ENCODE measurements at regions not wholly inside any gene's neighbourhood (a gene's known extent, or its start where the extent isn't known, plus 50 kb on each side); places are given as distances from the start of the nearest gene placed in this dataset.
"Not testable (repeated sequence)": the region's sequence is repeated elsewhere in the genome, so short reads cannot be mapped to it uniquely, and the experiment has no call there.

DNA sequence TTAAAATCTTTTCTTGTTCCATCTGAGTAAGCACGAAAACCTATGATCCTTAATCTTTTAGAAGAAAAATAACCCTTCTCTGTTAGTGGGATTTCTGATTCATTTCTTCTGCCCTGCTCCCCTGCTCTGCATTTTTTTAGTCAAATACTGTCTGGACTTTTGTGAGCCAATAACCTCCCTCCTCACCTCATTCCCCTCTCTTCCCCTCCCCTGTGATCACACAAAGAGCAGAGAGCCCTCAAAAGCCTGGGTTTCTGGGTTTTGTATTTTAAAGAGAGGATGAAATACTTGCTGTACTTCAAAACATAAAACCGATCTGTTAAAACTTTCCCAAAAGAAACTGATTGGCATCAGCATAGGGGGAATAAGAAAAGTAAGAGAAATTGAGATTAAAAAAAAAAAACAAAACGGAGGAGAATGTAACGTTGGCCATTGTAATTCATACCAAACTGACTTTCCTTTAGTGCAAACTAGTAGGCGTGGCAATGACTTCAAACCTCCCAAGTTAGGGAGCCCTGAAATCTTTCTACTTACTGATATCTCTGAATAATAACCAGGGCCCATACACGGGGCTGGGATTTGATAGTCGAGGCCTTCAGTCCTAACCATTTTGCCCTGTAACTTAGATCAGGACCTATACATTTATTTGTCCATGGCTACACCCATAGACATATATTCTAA is 232.9 kb downstream of the TM9SF2 start:
- H3K4me1 Mint-ChIP-seq = no peaks in the 10 kb centered on the region
- peak overlapping the region in 1 of 2 donors; percentile 12 for H3K27ac Mint-ChIP-seq
- no peak for ATAC-seq
- H3K9me3 Mint-ChIP-seq = no peaks in the 10 kb centered on the region
- no peak overlapping the region for H3K4me3 Mint-ChIP-seq
- no peak for DNase-seq
- no peaks in the 10 kb centered on the region for H3K27me3 Mint-ChIP-seq

DNA sequence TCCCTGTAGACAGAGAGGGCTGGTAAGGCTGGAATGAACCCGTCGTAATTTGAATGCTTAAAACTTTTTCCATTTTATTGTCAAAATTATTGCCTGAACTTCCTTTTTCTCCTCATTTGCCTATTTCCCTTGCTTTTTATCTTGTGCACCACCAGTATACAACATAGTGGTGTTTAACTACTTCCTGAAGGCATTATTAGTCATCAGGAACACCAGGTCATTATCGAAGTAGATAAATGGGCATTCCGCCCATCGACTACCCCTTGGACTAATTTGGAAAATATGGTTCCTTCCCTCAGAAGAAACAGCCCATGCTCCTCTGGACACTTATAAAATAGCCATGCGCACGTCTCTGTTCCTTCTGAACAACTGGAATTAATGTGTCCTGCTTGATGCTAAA is 232.1 kb downstream of the TM9SF2 start:
- Mint-ChIP-seq H3K27me3 (no peaks in the 10 kb centered on the region), H3K4me1 (no peaks in the 10 kb centered on the region), H3K9me3 (no peaks in the 10 kb centered on the region), H3K4me3 (no peak overlapping the region), H3K27ac (no peak overlapping the region)
- DNase-seq (no peak), ATAC-seq (no peak)

GRCh38 chr13:99731747-99732146 is 230.5 kb downstream of the TM9SF2 start:
- no peak for ATAC-seq
- no peaks in the 10 kb centered on the region for H3K27me3 Mint-ChIP-seq
- no peak for DNase-seq
- no peaks in the 10 kb centered on the region for H3K9me3 Mint-ChIP-seq
- peak overlapping the region in 1 of 2 donors; percentile 58 for H3K27ac Mint-ChIP-seq
- H3K4me1 Mint-ChIP-seq = no peaks in the 10 kb centered on the region
- H3K4me3 Mint-ChIP-seq = no peak overlapping the region

GRCh38 chr13:99730403-99730802 is 229.1 kb downstream of the TM9SF2 start:
- Mint-ChIP-seq H3K27ac (no peak overlapping the region), H3K9me3 (no peaks in the 10 kb centered on the region), H3K4me3 (no peak overlapping the region), H3K4me1 (no peaks in the 10 kb centered on the region), H3K27me3 (no peaks in the 10 kb centered on the region)
- DNase-seq (no peak), ATAC-seq (no peak)

GRCh38 chr13:99729745-99730144 is 228.5 kb downstream of the TM9SF2 start:
- no peak overlapping the region for H3K4me3 Mint-ChIP-seq
- H3K27me3 Mint-ChIP-seq = no peaks in the 10 kb centered on the region
- ATAC-seq (peak; percentile 43), DNase-seq (no peak)
- H3K9me3 Mint-ChIP-seq = no peaks in the 10 kb centered on the region
- no peaks in the 10 kb centered on the region for H3K4me1 Mint-ChIP-seq
- no peak overlapping the region for H3K27ac Mint-ChIP-seq

GRCh38 chr13:99727651-99728050 is 226.4 kb downstream of the TM9SF2 start:
- not testable (repeated sequence) for H3K27ac Mint-ChIP-seq, DNase-seq, H3K4me3 Mint-ChIP-seq, H3K4me1 Mint-ChIP-seq, H3K27me3 Mint-ChIP-seq, ATAC-seq, H3K9me3 Mint-ChIP-seq

DNA sequence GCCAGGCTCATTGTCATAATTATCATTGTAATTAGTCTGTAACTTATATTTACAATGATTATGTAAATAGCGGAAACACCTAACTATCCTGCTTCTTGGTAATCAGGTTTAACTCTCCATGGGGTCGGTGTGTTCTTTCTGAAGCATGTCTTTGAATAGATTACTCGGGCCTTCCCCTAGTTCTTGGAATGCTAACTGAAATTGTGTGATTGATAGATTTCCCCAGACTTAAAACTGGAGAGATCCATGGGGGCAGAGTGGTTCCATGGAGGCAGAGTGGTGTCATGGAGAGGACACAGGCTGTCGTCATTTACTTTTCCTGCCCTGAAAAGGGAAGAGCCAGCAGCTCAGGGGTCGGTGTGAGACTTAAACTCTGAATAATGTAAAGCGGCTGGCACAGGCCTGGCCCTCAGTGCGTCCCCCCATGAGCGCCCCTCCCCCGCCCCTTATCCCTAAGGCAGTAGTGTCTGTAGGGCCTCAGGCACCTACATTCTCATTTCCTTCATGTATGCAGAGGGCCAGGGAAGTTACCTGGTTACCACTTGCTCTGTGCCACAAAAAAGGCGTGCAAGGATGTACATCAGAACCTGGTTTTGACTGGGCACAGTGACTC is 225.1 kb downstream of the TM9SF2 start:
- H3K4me3 Mint-ChIP-seq = no peak overlapping the region
- ATAC-seq (no peak), DNase-seq (no peak)
- peak overlapping the region in 1 of 2 donors; percentile 89 for H3K27ac Mint-ChIP-seq
- H3K9me3 Mint-ChIP-seq = no peaks in the 10 kb centered on the region
- no peaks in the 10 kb centered on the region for H3K27me3 Mint-ChIP-seq
- H3K4me1 Mint-ChIP-seq = no peaks in the 10 kb centered on the region

DNA sequence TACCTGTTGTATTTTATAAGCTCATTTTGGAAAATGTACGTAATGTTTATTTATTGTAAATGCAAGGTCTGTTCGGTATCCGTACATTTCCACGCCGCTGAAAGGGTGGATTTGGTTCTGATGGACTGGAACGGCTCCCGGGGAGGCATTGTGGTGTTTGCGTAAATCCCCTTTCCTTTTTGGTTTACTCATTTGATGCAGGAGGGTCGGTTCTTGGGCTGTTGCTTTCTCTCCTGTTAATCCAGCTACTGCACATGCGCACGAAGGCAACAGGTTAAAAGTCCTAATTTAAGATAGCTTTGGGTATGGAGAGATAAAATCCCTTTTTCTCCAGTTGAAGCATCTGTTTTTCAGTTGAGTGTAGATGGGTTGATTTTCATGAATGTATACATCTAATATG is 224.4 kb downstream of the TM9SF2 start:
- Mint-ChIP-seq H3K27me3 (no peaks in the 10 kb centered on the region), H3K27ac (no peak overlapping the region), H3K4me1 (no peaks in the 10 kb centered on the region), H3K9me3 (no peaks in the 10 kb centered on the region), H3K4me3 (no peak overlapping the region)
- DNase-seq = no peak
- ATAC-seq = no peak

DNA sequence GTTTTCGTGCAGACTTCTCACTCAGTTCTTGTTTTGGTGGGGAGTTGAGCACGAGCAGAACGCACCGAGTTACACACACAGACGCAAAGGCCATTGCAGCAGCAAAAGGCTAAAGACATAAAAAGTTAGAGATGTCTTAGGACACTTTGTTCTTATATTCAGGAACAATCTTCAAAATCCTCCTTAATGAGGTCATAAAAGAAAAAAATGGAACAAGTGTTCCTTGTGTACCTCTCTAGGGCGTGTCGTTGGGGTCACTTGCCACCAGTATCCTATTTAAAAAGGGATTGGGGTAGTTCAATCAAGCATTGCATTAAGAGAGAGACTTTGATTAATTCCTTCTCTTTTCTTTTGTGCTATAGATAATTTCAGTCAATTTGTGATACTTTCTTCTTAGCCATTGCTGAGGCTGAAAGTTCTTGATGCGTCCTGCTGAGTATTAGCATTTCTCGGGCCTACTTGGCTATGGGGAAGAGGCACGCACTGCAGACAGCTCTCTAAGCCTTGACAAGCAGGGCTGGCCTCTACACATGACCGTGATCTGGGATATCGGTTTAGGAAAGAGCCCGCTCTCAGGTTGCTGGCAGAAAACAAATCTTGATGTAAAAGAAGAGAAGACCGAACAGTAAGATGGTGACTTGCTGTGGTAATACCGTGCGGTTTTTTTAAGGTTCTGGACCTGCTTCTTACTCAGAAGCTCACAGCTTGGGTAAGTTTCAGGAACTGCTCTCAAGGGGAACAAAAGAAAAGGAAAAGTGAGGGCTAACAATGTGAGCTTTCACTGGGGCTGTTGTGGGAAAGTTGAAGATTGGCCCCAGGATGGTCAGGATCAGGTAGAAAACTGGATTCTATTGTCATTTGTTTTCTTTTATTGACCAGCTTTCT is 223.6 kb downstream of the TM9SF2 start:
- ATAC-seq (no peak), DNase-seq (no peak)
- Mint-ChIP-seq H3K27me3 (no peaks in the 10 kb centered on the region), H3K4me1 (no peaks in the 10 kb centered on the region), H3K4me3 (no peak overlapping the region), H3K27ac (peak overlapping the region in 1 of 2 donors; percentile 37), H3K9me3 (no peaks in the 10 kb centered on the region)

- Mint-ChIP-seq H3K4me1 (no peaks in the 10 kb centered on the region), H3K9me3 (no peaks in the 10 kb centered on the region), H3K4me3 (no peak overlapping the region), H3K27me3 (no peaks in the 10 kb centered on the region), H3K27ac (peak overlapping the region in 1 of 2 donors; percentile 18)
- ATAC-seq = no peak
- DNase-seq = no peak
These were observed 222.6 kb downstream of the TM9SF2 start for GRCh38 chr13:99723878-99724277.

DNA sequence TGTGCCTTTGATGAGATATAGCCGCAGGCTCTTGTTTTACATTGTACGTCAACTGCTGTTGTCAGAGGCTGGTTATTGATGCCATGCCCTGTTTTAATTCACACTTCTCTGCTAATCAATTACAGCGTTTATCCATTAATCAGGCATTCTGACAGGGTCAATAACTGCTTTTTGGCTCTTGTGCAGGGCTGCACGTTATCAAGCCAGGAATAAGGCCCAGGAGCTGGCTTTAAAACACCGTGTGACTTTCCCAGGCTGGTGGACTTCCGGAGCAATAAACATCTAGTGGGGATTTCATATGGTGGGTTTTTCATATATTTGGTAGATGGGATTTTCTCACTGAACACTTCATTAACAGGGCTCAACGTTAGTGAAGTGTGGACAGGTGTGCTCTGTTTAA is 221.7 kb downstream of the TM9SF2 start:
- DNase-seq = no peak
- H3K27ac Mint-ChIP-seq = peak overlapping the region in 1 of 2 donors; percentile 20
- no peaks in the 10 kb centered on the region for H3K4me1 Mint-ChIP-seq
- ATAC-seq = no peak
- H3K9me3 Mint-ChIP-seq = no peaks in the 10 kb centered on the region
- H3K4me3 Mint-ChIP-seq = no peak overlapping the region
- H3K27me3 Mint-ChIP-seq = no peaks in the 10 kb centered on the region

DNA sequence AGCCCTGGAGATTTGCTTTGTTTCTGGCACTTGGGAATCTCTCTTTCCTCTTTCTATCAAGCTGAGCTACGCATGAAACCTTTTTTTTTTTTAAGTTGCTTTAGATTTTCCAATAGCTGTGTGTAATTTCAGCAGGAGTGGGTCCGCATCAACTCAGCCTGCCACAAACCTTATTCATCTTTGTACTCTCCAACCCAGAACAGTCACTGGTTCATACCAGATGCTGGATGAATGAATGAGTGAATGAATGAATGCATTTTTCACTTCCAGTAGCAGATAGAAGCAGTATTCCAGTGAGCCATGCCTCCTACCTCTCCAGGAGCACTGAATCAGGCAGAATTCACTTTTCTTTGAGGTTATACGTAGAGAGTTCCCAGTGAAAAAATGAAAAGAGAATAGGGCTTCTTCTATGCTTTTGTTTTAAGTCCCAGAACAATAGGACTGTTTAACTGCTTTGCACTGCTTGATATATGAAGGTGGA is 221.1 kb downstream of the TM9SF2 start:
- Mint-ChIP-seq H3K4me1 (no peaks in the 10 kb centered on the region), H3K4me3 (no peak overlapping the region), H3K27ac (no peak overlapping the region), H3K9me3 (no peaks in the 10 kb centered on the region), H3K27me3 (no peaks in the 10 kb centered on the region)
- ATAC-seq = no peak
- no peak for DNase-seq

- no peak for DNase-seq
- Mint-ChIP-seq H3K9me3 (no peaks in the 10 kb centered on the region), H3K4me3 (no peak overlapping the region), H3K27ac (no peak overlapping the region), H3K4me1 (no peaks in the 10 kb centered on the region), H3K27me3 (no peaks in the 10 kb centered on the region)
- no peak for ATAC-seq
These were observed 220.5 kb downstream of the TM9SF2 start for GRCh38 chr13:99721606-99722337.

- H3K4me1 Mint-ChIP-seq = no peaks in the 10 kb centered on the region
- H3K27me3 Mint-ChIP-seq = no peaks in the 10 kb centered on the region
- ATAC-seq (no peak), DNase-seq (no peak)
- H3K9me3 Mint-ChIP-seq = no peaks in the 10 kb centered on the region
- peak overlapping the region in 1 of 2 donors; percentile 25 for H3K27ac Mint-ChIP-seq
- H3K4me3 Mint-ChIP-seq = no peak overlapping the region
These were observed 216.8 kb downstream of the TM9SF2 start for GRCh38 chr13:99717959-99718674.

- no peak for DNase-seq
These were observed 207.9 kb downstream of the TM9SF2 start for GRCh38 chr13:99709134-99709533.

More at GRCh38 chr13:99709134-99709533, 207.9 kb downstream of the TM9SF2 start:
- H3K27me3 Mint-ChIP-seq = no peaks in the 10 kb centered on the region
- no peak overlapping the region for H3K4me3 Mint-ChIP-seq
- ATAC-seq = no peak
- H3K9me3 Mint-ChIP-seq = no peaks in the 10 kb centered on the region
- no peak overlapping the region for H3K27ac Mint-ChIP-seq
- H3K4me1 Mint-ChIP-seq = no peaks in the 10 kb centered on the region

Measured in stimulated activated naive CD8-positive, alpha-beta T cell treated with anti-CD3 and anti-CD28 coated beads, Interleukin-15, amount 100 ng/mL, for 72 hours (primary cell).